SK-N-SH treated with all-trans-retinoic acid at 6 μM for 48 hours (cell line): ENCODE measurements at regions not wholly inside any gene's neighbourhood (a gene's known extent, or its start where the extent isn't known, plus 50 kb on each side); places are given as distances from the start of the nearest gene placed in this dataset.

Source experiments
- ARNTL ChIP-seq: fragments of 450-650 bp; formaldehyde crosslinking; IDR thresholded peaks from 2 replicates; pipeline ENCODE4 v1.5.0; 2020; ENCODE audit warnings: low read depth, mild to moderate bottlenecking, moderate library complexity, borderline replicate concordance
- CSRNP3 ChIP-seq: fragments of 250-450 bp; sonication (Bioruptor Pico); IDR thresholded peaks from 2 replicates; pipeline ENCODE4 v1.5.1; 2021; ENCODE audit warnings: mild to moderate bottlenecking, moderate library complexity
- ESRRG ChIP-seq: fragments of 250-450 bp; sonication (Bioruptor Pico); IDR thresholded peaks from 2 replicates; pipeline ENCODE4 v1.6.1; 2021; ENCODE audit warnings: mild to moderate bottlenecking
- PATZ1 ChIP-seq: fragments of 250-450 bp; sonication (Bioruptor Pico); IDR thresholded peaks from 2 replicates; pipeline ENCODE4 v1.8.0; 2020; ENCODE audit warnings: mild to moderate bottlenecking, moderate library complexity, borderline replicate concordance
- PPARA ChIP-seq: fragments of 250-450 bp; sonication (Bioruptor Pico); IDR thresholded peaks from 2 replicates; pipeline ENCODE4 v1.5.0; 2020; ENCODE audit warnings: mild to moderate bottlenecking, borderline replicate concordance
- RARB ChIP-seq: fragments of 250-450 bp; sonication (Bioruptor Pico); IDR thresholded peaks from 2 replicates; pipeline ENCODE4 v1.8.0; 2021; ENCODE audit warnings: mild to moderate bottlenecking, moderate library complexity
- TCF4 ChIP-seq: fragments of 250-450 bp; sonication (Bioruptor Pico); IDR thresholded peaks from 2 replicates; pipeline ENCODE4 v1.8.0; 2021; ENCODE audit warnings: mild to moderate bottlenecking, moderate library complexity, borderline replicate concordance
- TOX ChIP-seq: fragments of 250-450 bp; sonication (Bioruptor Pico); IDR thresholded peaks from 2 replicates; pipeline ENCODE4 v1.8.0; 2021; ENCODE audit warnings: mild to moderate bottlenecking, moderate library complexity, borderline replicate concordance
- ZFP30 ChIP-seq: fragments of 450-650 bp; formaldehyde crosslinking; IDR thresholded peaks from 2 replicates; pipeline ENCODE4 v1.5.0; 2022; ENCODE audit warnings: mild to moderate bottlenecking, moderate library complexity
- ZNF8 ChIP-seq: fragments of 450-650 bp; formaldehyde crosslinking; IDR thresholded peaks from 2 replicates; pipeline ENCODE4 v1.5.0; 2020; ENCODE audit warnings: mild to moderate bottlenecking, moderate library complexity
- TF ChIP-seq, protein P1 (sequence below): fragments of 250-450 bp; sonication (Bioruptor Pico); IDR thresholded peaks from 2 replicates; pipeline ENCODE4 v1.5.1; 2020; ENCODE audit warnings: low read depth, mild to moderate bottlenecking, moderate library complexity

DNA sequence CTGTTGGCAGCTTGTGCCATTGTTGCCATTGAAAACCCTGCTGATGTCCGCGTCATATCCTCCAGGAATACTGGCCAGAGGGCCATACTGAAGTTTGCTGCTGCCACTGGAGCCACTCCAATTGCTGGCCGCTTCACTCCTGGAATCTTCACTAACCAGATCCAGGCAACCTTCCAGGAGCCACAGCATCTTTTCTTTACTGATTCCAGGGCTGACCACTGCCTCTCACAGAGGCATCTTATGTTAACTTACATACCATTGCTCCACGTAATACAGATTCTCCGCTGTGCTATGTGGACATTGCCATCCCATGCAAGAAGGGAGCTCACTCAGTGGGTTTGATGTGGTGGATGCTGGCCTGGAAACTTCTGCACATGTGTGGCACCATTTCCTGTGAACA lies 221.8 kb upstream of the FAM83B start:
- TF ChIP-seq CSRNP3 (no peak), PATZ1 (CRISPR knock-in tag) (no peak), PPARA (CRISPR knock-in tag) (no peak), TOX (CRISPR knock-in tag) (no peak), ESRRG (CRISPR knock-in tag) (no peak), RARB (CRISPR knock-in tag) (no peak), ARNTL (CRISPR knock-in tag) (no peak), ZNF8 (CRISPR knock-in tag) (no peak), ZFP30 (CRISPR knock-in tag) (no peak), TCF4 (CRISPR knock-in tag) (no peak)
- TF ChIP-seq, protein P1, sequence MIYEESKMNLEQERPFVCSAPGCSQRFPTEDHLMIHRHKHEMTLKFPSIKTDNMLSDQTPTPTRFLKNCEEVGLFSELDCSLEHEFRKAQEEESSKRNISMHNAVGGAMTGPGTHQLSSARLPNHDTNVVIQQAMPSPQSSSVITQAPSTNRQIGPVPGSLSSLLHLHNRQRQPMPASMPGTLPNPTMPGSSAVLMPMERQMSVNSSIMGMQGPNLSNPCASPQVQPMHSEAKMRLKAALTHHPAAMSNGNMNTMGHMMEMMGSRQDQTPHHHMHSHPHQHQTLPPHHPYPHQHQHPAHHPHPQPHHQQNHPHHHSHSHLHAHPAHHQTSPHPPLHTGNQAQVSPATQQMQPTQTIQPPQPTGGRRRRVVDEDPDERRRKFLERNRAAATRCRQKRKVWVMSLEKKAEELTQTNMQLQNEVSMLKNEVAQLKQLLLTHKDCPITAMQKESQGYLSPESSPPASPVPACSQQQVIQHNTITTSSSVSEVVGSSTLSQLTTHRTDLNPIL (CRISPR knock-in tag): no peak
